ENCODE measurements at regions not wholly inside any gene's neighbourhood (a gene's known extent, or its start where the extent isn't known, plus 50 kb on each side); places are given as distances from the start of the nearest gene placed in this dataset.
"Not testable (repeated sequence)": the region's sequence is repeated elsewhere in the genome, so short reads cannot be mapped to it uniquely, and the experiment has no call there.

- DNase-seq = no peak
These were observed 101.5 kb upstream of the CDH5 start for GRCh38 chr16:66265048-66265415.

- no peak for DNase-seq
These were observed 102.0 kb upstream of the CDH5 start for GRCh38 chr16:66264311-66265047.

- no peak for DNase-seq
These were observed 102.5 kb upstream of the CDH5 start for GRCh38 chr16:66263973-66264310.

- DNase-seq = no peak
These were observed 103.1 kb upstream of the CDH5 start for GRCh38 chr16:66263168-66263972.

- no peak for DNase-seq
These were observed 104.0 kb upstream of the CDH5 start for GRCh38 chr16:66262253-66263167.

- no peak for DNase-seq
These were observed 104.7 kb upstream of the CDH5 start for GRCh38 chr16:66261826-66262225.

- no peak for DNase-seq
These were observed 105.8 kb upstream of the CDH5 start for GRCh38 chr16:66260522-66261254.

GRCh38 chr16:66258916-66259845 is 107.3 kb upstream of the CDH5 start:
- no peak for DNase-seq

- DNase-seq = no peak
These were observed 109.6 kb upstream of the CDH5 start for GRCh38 chr16:66256919-66257318.

- no peak for DNase-seq
These were observed 110.8 kb upstream of the CDH5 start for GRCh38 chr16:66255647-66256046.

GRCh38 chr16:66254751-66255150 is 111.7 kb upstream of the CDH5 start:
- no peak for DNase-seq

GRCh38 chr16:66254106-66254505 is 112.4 kb upstream of the CDH5 start:
- no peak for DNase-seq

- no peak for DNase-seq
These were observed 114.9 kb upstream of the CDH5 start for GRCh38 chr16:66251476-66252160.

GRCh38 chr16:66250686-66251431 is 115.6 kb upstream of the CDH5 start:
- no peak for DNase-seq

GRCh38 chr16:66247516-66248481 is 118.7 kb upstream of the CDH5 start:
- DNase-seq = no peak

- no peak for DNase-seq
These were observed 120.6 kb upstream of the CDH5 start for GRCh38 chr16:66245868-66246267.

GRCh38 chr16:66245072-66245471 is 121.4 kb upstream of the CDH5 start:
- DNase-seq = no peak

GRCh38 chr16:66242672-66243071 is 123.8 kb upstream of the CDH5 start:
- DNase-seq = no peak

GRCh38 chr16:66242206-66242605 is 124.3 kb upstream of the CDH5 start:
- DNase-seq = not testable (repeated sequence)
